ENCODE measurements at regions not wholly inside any gene's neighbourhood (a gene's known extent, or its start where the extent isn't known, plus 50 kb on each side); places are given as distances from the start of the nearest gene placed in this dataset.

GRCh38 chr5:11992518-11992917 is 88.3 kb upstream of the CTNND2 start:
- Histone ChIP-seq H3K4me3 (no peak overlapping the region), H3K27ac (no peak overlapping the region), H3K36me3 (no peaks in the 10 kb centered on the region), H3K4me1 (no peaks in the 10 kb centered on the region), H3K9me3 (peaks cover 3% of the 10 kb centered on the region), H3K27me3 (no peaks in the 10 kb centered on the region)
- DNase-seq (ENCODE audit: low spot score in 2 of 2): no peak
- 68% methylated on average over 2 of the region's 2 CpGs for WGBS
- no peak for TF ChIP-seq POLR2A (IDR thresholded peaks at IDR 0.05)
- no peak for TF ChIP-seq EP300 (IDR thresholded peaks at IDR 0.05)
- no peak for TF ChIP-seq CTCF (IDR thresholded peaks at IDR 0.05)

- no peak overlapping the region for H3K4me3 ChIP-seq
- DNase-seq (ENCODE audit: low spot score in 2 of 2): no peak
- no peaks in the 10 kb centered on the region for H3K9me3 ChIP-seq
- 83% methylated on average over 2 of the region's 2 CpGs for WGBS
- no peaks in the 10 kb centered on the region for H3K27me3 ChIP-seq
- H3K27ac ChIP-seq: no peak overlapping the region
- TF ChIP-seq CTCF (IDR thresholded peaks at IDR 0.05) (no peak), EP300 (IDR thresholded peaks at IDR 0.05) (no peak), POLR2A (IDR thresholded peaks at IDR 0.05) (no peak), POLR2AphosphoS5 (IDR thresholded peaks at IDR 0.05) (no peak)
- H3K4me1 ChIP-seq: no peaks in the 10 kb centered on the region
- no peaks in the 10 kb centered on the region for H3K36me3 ChIP-seq
These were observed 81.7 kb upstream of the CTNND2 start for GRCh38 chr5:11985993-11986392.

GRCh38 chr5:11984196-11984595 is 80.0 kb upstream of the CTNND2 start:
- H3K4me3 ChIP-seq: no peak overlapping the region
- TF ChIP-seq EP300 (IDR thresholded peaks at IDR 0.05) (no peak), POLR2A (IDR thresholded peaks at IDR 0.05) (no peak), POLR2AphosphoS5 (IDR thresholded peaks at IDR 0.05) (no peak), CTCF (IDR thresholded peaks at IDR 0.05) (no peak)
- no peaks in the 10 kb centered on the region for H3K4me1 ChIP-seq
- no peaks in the 10 kb centered on the region for H3K9me3 ChIP-seq
- no peaks in the 10 kb centered on the region for H3K27me3 ChIP-seq
- H3K36me3 ChIP-seq: no peaks in the 10 kb centered on the region
- 70% methylated on average over 1 of the region's 1 CpG for WGBS
- DNase-seq (ENCODE audit: low spot score in 2 of 2): no peak
- H3K27ac ChIP-seq: no peak overlapping the region

DNA sequence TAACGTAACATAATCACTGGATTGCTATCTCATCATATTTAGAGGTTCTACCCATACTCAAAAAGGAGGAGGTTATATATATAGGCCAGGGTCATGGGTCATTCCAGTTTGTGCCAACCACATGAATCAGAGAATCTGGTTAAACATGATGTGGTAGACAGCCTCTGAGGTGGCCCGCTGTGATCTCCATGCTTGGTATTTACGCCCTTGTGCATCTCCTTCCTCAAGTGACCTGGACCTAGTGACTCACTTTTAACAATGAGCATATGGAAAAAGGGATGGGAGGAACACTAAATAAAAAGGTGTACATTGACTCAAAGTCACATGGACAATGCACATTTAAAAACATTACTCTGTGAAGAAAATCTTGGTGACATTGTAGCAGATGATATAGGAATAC is 77.7 kb upstream of the CTNND2 start:
- TF ChIP-seq EP300 (IDR thresholded peaks at IDR 0.05) (no peak), CTCF (IDR thresholded peaks at IDR 0.05) (no peak)
- H3K27me3 ChIP-seq: no peaks in the 10 kb centered on the region
- H3K4me3 ChIP-seq: no peak overlapping the region

DNA sequence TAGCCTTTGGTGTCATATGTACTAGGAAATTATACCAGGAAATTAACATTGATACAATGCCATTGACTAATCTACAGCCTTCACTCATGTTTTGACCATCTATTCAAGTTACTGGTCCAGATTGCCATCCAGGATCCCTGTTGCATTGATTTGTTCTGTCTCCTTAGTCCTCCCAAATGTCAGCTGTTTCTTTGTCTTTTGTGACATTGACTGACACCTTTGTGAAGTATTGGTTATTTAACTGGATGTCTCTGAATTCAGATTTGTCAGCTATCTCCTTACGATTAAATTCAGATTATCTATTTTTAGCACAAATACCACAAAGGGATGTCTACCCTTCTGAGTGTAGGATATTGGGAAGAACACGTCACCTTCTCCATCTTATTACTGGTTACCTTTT is 73.7 kb upstream of the CTNND2 start:
- 84% methylated on average over 2 of the region's 2 CpGs for WGBS
- Histone ChIP-seq H3K9me3 (no peaks in the 10 kb centered on the region), H3K27ac (no peak overlapping the region), H3K4me3 (no peak overlapping the region), H3K27me3 (no peaks in the 10 kb centered on the region), H3K4me1 (no peaks in the 10 kb centered on the region), H3K36me3 (no peaks in the 10 kb centered on the region)
- DNase-seq (ENCODE audit: low spot score in 2 of 2): no peak
- TF ChIP-seq POLR2A (IDR thresholded peaks at IDR 0.05) (no peak), CTCF (IDR thresholded peaks at IDR 0.05) (no peak), EP300 (IDR thresholded peaks at IDR 0.05) (no peak), POLR2AphosphoS5 (IDR thresholded peaks at IDR 0.05) (no peak)

More for the DNA sequence above, 77.7 kb upstream of the CTNND2 start:
- Histone ChIP-seq H3K4me1 (no peaks in the 10 kb centered on the region), H3K27ac (no peak overlapping the region), H3K36me3 (no peaks in the 10 kb centered on the region), H3K9me3 (no peaks in the 10 kb centered on the region)
- DNase-seq (ENCODE audit: low spot score in 2 of 2): no peak
- 90% methylated on average over 3 of the region's 3 CpGs for WGBS
